Midbrain (tissue), 1 donor: ENCODE measurements at regions not wholly inside any gene's neighbourhood (a gene's known extent, or its start where the extent isn't known, plus 50 kb on each side); places are given as distances from the start of the nearest gene placed in this dataset.

Experiments used
- DNase-seq: peaks from one replicate; lab custom pipeline; 2025; lab: John Stamatoyannopoulos, UW

- no peak for DNase-seq
These were observed 161.6 kb upstream of the CCDC68 start for GRCh38 chr18:55120896-55121295.

DNA sequence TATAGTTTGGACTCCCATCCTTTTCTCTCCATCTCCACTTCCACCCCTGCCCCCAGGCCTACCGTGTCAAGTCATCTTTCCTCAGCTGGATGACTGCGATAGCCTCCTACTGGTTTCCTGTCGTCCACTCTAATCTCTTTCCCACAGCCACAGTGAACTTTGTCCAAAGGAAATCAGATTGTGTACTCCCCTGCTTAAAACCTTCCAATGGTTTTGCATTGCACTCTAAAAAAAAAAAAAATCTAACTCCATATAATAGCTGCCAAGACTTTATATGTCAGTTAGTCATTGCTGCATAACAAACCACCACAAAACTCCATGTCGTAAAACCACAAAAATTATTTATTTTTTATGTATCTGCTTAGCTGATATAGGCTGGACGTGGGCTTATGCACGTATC, 160.2 kb upstream of the CCDC68 start:
- DNase-seq = no peak

GRCh38 chr18:55119016-55119415, 159.8 kb upstream of the CCDC68 start:
- DNase-seq = no peak

DNA sequence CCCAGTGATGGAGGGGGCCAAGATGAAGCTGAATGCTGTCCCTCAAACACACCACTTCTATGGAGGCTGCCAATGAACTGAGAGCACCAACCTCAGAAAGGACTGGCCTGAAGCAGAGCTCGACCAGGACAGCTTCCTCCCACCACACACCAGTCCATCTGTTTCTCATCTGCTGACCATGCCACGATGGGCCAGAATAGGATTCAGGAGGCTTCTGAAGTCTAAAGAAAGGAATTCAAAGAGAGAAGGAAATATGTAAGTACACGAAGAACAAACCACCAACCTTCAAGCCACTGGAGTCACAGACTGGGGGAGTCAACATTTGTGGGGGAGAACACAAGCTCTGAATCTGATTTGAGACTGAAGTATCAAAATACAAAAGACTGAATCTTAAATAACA, 157.6 kb upstream of the CCDC68 start:
- DNase-seq = no peak

DNA sequence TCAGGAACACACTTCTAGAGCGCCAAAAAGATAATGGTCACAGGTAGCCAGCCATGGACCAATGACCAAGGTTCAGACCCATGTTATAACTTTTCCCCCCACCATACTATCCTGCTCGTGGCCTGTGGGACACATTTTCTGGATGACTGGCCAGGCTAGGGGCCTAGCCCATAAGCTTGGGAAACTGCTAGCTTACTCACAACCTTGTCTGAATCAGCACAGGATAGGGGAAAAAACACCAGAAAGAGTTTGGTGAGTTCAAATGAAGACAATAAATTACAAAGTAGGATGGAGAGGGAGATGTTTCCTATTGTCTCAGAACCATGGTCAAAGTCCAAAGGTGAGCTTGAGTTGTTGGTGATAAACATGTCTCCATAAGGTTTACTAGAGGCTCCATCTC, 156.3 kb upstream of the CCDC68 start:
- DNase-seq = no peak

DNA sequence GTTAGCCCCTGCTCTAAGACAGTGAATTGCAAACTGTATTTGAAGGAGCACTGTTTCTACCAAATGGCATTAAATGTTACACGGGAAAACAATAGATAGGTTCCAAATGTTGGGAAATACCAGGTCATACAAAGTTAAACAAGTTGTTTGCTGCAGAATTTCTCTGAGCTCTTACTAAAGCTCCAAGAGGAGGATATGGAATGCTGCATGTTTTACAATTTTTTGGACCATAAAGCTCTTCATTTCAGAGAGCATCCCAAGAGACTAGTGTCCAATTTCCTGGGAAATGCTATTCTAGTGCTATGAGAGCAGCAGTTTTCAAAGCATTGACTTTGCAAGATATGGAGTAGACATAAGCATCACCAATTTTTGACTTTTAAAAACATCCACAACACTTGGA, 155.6 kb upstream of the CCDC68 start:
- no peak for DNase-seq

- DNase-seq = no peak
These were observed 154.5 kb upstream of the CCDC68 start for GRCh38 chr18:55113800-55114199.

GRCh38 chr18:55111271-55111670, 152.0 kb upstream of the CCDC68 start:
- DNase-seq = no peak

- no peak for DNase-seq
These were observed 151.2 kb upstream of the CCDC68 start for GRCh38 chr18:55110436-55110835.

- DNase-seq = no peak
These were observed 150.7 kb upstream of the CCDC68 start for GRCh38 chr18:55109818-55110414.

- DNase-seq = no peak
These were observed 147.6 kb upstream of the CCDC68 start for GRCh38 chr18:55106906-55107305.

- DNase-seq = no peak
These were observed 147.2 kb upstream of the CCDC68 start for GRCh38 chr18:55106466-55106865.

DNA sequence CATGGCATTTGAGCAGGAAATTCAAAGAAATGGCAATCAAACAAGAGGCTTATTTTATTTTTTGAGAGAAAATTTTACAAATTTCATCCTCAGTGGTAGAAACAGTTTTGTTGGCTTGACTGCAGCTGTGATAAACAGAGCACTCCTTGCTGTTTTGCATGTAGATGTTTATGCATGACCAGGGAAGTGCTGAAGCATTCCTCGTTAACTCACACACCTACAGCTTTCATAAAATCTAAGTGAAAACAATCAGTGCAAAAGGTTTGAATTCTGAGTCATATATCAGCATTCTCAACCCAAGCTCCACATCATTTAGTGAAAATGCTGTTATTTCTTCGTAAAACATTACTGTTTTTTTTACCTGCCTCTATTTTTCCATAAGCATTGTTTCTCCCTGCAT, 146.6 kb upstream of the CCDC68 start:
- no peak for DNase-seq

- no peak for DNase-seq
These were observed 143.7 kb upstream of the CCDC68 start for GRCh38 chr18:55102958-55103456.

DNA sequence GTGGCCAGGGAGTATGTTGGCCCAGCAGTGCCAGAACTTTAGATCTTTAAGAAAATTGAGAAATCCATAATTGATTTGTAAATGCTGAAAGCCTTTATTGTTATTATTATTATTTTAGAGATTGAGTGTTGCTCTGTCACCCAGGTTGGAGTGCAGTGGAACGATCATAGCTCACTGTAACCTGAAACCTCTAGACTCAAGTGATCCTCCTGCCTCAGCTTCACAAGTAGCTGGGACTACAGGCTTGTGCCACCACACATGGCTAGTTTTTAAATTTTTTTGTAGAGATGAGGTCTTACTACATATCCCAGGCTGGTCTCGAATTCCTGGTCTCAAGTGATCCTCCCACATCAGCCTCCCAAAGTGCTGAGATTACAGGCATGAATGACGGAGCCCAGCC, 143.2 kb upstream of the CCDC68 start:
- DNase-seq = no peak

- DNase-seq = no peak
These were observed 142.2 kb upstream of the CCDC68 start for GRCh38 chr18:55101458-55101824.

DNA sequence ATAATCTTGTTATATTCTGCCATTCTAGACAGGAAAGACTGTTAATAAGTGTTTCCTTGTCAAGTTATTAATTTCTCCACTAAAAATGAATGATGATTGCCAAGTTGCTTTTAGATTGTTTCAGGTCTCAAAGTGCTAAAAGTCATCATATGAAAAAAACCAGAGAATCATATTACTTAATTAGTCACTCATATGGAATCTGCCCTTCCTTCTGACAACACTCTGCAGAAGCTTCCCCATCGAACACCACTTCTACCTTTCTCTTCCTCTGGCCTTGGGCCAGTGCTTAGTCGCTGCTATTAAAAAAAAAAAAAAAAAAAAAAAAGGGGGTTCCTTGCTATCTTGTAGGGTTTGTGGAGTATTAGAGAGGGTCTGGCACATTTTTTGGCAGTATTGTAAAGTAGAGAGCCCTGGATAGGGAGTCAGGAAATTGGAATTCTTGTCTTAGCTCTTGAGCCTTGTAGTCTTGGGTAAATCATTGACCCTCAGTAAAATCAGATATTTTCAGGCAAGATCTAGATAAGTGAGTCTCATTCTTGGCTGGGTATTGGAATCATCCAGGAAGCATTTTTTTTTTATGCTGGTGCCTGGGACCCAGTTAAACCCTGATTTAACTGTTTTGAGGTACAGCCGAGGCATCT, 141.7 kb upstream of the CCDC68 start:
- no peak for DNase-seq

DNA sequence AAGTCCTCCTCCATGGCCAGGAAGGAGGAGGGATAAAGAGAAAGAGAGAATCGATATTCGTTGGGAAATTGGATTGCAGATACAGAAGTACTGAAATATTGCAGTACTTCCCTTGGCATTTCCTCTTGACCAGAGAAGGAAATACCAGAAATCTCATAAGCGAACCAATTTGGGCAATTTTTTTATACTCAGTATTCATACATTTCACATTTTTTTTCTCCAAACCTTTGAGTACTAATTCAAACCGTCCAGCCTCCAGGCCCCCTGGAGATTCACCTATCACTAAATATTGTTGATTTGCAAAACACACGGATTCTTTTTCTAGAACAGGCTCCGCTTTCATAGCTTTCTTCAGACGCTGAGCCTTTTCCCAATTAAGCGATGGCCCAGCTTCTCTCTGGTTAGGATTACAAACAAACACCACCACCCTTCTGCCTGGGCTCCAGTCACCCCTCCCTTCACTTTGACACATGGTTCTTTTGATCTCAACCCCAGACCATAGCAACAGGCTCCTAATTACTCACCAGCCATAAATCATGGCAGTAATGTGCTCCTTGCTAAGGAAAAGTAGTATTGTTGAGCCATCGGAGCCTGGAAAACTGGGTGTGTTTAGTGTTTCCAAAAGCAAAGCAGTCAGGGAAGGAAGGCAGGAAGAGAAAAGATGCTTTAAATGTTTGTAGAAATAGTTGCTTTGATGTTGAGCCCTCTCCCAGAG, 138.4 kb upstream of the CCDC68 start:
- no peak for DNase-seq

DNA sequence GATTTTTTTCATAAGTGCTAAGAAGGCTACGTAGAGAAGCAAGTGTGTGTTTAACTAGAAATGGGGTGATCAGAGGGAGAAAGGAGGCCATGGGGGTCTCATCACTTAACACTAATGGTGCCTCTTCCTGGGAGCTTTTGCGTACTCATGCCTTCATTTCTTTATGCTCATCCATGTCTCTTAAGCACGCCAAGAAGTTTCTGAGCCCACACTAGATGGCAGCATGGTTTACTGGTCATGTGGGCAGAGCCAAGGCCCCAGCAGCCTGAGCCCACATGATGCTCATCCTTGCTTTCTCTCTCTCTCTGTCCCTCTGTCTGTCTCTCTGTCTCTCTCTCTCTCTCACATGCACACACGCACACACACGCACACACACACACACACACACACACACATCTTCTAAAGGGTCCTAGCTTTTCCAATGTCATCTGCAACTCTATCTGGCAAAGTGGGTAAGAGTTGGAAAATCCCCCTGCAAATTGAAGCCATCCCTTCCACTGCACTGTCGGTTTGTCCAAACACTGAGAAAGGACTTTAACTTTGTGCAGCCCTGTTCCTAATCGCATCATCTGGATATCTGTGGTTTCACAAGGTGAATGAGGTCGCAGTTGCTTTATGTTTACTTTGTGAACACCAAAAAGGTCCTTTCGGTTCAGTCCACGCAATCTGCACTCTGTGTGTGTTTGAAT, 137.1 kb upstream of the CCDC68 start:
- peak; percentile 71 for DNase-seq

DNA sequence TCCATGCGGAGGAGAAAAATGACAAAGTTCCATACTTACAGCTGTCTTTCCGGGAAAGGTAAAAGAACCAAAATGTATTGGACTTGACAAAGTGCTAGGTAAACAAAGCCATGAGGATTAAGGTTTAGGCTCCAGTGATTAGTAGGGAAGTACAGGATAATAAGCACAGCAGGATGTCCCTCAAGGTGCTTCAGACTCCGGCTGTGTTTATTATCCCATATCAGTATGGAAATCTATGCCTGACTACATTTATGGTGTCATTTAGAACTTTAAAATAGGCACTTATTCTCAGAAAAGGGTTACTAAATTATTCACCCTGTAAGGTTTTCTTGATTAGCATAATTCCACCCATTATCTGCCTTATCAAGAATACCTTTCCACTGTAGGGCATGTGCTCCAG, 136.3 kb upstream of the CCDC68 start:
- DNase-seq = no peak

DNA sequence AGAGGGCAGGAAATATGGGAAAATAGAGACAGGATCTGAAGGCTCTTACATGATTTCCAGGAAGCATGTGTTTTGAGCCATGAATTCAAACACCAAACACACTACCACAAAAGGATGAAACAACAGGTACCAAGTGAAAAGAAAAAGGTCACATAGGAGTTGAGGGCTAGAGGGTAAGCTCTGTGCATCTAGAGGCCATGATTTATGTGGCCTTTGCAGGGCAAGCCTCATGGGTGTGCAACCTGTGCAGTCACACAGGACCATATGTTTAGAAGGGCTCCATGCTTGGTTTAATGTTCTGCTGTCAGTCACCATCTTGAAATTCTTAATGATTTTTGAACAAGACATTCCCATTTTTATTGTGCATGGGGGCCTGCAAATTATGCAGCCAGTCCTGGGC, 134.5 kb upstream of the CCDC68 start:
- DNase-seq = no peak

- no peak for DNase-seq
These were observed 134.0 kb upstream of the CCDC68 start for GRCh38 chr18:55093295-55093694.

DNA sequence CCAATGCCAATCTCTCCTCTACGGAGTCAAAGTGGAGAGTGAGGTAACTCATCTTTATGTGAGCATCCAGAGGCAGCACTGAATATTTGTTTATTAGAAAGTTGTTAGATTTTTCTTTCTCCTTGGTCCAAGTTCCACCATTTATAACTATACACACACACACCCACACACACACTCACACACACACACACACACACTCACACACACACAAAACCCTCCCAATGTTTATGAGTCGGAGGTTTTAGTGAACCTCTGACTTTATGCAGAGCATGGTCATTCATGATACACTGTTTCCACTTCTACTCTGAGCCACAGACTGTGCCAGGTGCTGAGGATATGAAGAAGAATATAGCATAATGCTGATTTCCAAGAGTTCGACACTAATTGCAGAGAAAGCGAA, 132.9 kb upstream of the CCDC68 start:
- no peak for DNase-seq
